Liver (tissue), 8 donors: ENCODE measurements at regions not wholly inside any gene's neighbourhood (a gene's known extent, or its start where the extent isn't known, plus 50 kb on each side); places are given as distances from the start of the nearest gene placed in this dataset.

Experiments
- DNase-seq: peaks from one replicate; pipeline ENCODE4 v3.0.0-alpha.2; 2017; ENCODE audit warnings: low spot score
- H3K27ac ChIP-seq, 2 donors: one replicate each; pipeline ENCODE4 v1.7.0; 2013; ENCODE audit warnings: inconsistent platforms in 2 of 2, low read length in 2 of 2, control low read depth in 1 of 2, low read depth in 1 of 2, mild to moderate bottlenecking in 1 of 2
- H3K27me3 ChIP-seq, 4 donors: one replicate each; pipeline versions ENCODE4 v1.6.1 to v1.7.0; 2013; ENCODE audit warnings: low read length in 3 of 4, inconsistent platforms in 1 of 4, mild to moderate bottlenecking in 1 of 4, moderate library complexity in 1 of 4; ENCODE audit not compliant: control insufficient read depth in 4 of 4, insufficient read depth in 4 of 4
- H3K36me3 ChIP-seq, 4 donors: one replicate each; pipeline versions ENCODE4 v1.6.1 to v1.7.0; 2013; ENCODE audit warnings: low read length in 3 of 4, mild to moderate bottlenecking in 3 of 4, low read depth in 1 of 4, moderate library complexity in 1 of 4; ENCODE audit not compliant: control insufficient read depth in 4 of 4, insufficient read depth in 3 of 4
- H3K4me1 ChIP-seq, 4 donors: one replicate each; pipeline versions ENCODE4 v1.6.1 to v1.7.0; 2013; ENCODE audit warnings: low read length in 3 of 4, mild to moderate bottlenecking in 3 of 4, moderate library complexity in 1 of 4; ENCODE audit not compliant: control insufficient read depth in 4 of 4, insufficient read depth in 4 of 4
- H3K4me3 ChIP-seq, 3 donors: one replicate each; pipeline versions ENCODE4 v1.6.1 to v1.7.0; 2013; ENCODE audit warnings: low read length in 3 of 3, control low read depth in 1 of 3, low read depth in 1 of 3, mild to moderate bottlenecking in 1 of 3
- H3K9ac ChIP-seq, 2 donors: one replicate each; pipeline ENCODE4 v1.7.0; 2013; ENCODE audit warnings: low read length in 2 of 2, mild to moderate bottlenecking in 2 of 2, moderate library complexity in 2 of 2, control low read depth in 1 of 2, low read depth in 1 of 2
- H3K9me3 ChIP-seq, 4 donors: one replicate each; pipeline versions ENCODE4 v1.6.1 to v1.7.0; 2013; ENCODE audit warnings: low read length in 3 of 4; ENCODE audit not compliant: control insufficient read depth in 4 of 4
- ATF3 ChIP-seq: IDR thresholded peaks from 2 replicates; pipeline ENCODE4 v1.6.1; 2016; ENCODE audit warnings: antibody characterized with exemption
- EGR1 ChIP-seq, 2 donors: IDR thresholded peaks; 2 replicates each; pipeline ENCODE4 v1.6.1; 2016 to 2018; ENCODE audit warnings: antibody characterized with exemption in 2 of 2, low read depth in 2 of 2
- FOXA2 ChIP-seq: IDR thresholded peaks from 2 replicates; pipeline ENCODE4 v1.6.1; 2016; ENCODE audit warnings: antibody characterized with exemption
- GABPA ChIP-seq, 2 donors: IDR thresholded peaks in 1 of 2; conservative IDR thresholded peaks in 1 of 2; 2 replicates each; pipeline ENCODE4 v1.6.1; 2016; ENCODE audit warnings: antibody characterized with exemption in 2 of 2, mild to moderate bottlenecking in 1 of 2, moderate library complexity in 1 of 2
- HNF4A ChIP-seq, 2 donors: conservative IDR thresholded peaks; 2 replicates each; pipeline ENCODE4 v1.6.1; 2016; ENCODE audit warnings: antibody characterized with exemption in 2 of 2, mild to moderate bottlenecking in 2 of 2
- HNF4G ChIP-seq: IDR thresholded peaks from 2 replicates; pipeline ENCODE4 v1.6.1; 2016; ENCODE audit warnings: antibody characterized with exemption
- JUND ChIP-seq, 2 donors: IDR thresholded peaks; 2 replicates each; pipeline ENCODE4 v1.6.1; 2016; ENCODE audit warnings: antibody characterized with exemption in 2 of 2
- MAX ChIP-seq: IDR thresholded peaks from 2 replicates; pipeline ENCODE4 v1.6.1; 2016; ENCODE audit warnings: antibody characterized with exemption
- REST ChIP-seq: IDR thresholded peaks from 2 replicates; pipeline ENCODE4 v1.6.1; 2016; ENCODE audit warnings: antibody characterized with exemption, mild to moderate bottlenecking
- RXRA ChIP-seq, 2 donors: IDR thresholded peaks; 2 replicates each; pipeline ENCODE4 v1.6.1; 2017 to 2018; ENCODE audit warnings: antibody characterized with exemption in 2 of 2, mild to moderate bottlenecking in 1 of 2
- SP1 ChIP-seq: IDR thresholded peaks from 2 replicates; pipeline ENCODE4 v1.6.1; 2018; ENCODE audit warnings: antibody characterized with exemption, mild to moderate bottlenecking
- TAF1 ChIP-seq: conservative IDR thresholded peaks from 2 replicates; pipeline ENCODE4 v1.6.1; 2016; ENCODE audit warnings: antibody characterized with exemption, mild to moderate bottlenecking
- YY1 ChIP-seq: IDR thresholded peaks from 2 replicates; pipeline ENCODE4 v1.6.1; 2016; ENCODE audit warnings: antibody characterized with exemption, mild to moderate bottlenecking
- WGBS: extraction: QIAGEN DNeasy Blood & Tissue Kit; methylation state at CpG from one replicate; pipeline ENCODE4 v1.1.7; 2013; 5-methylcytosine and 5-hydroxymethylcytosine counted together
- TF ChIP-seq, protein P1 (sequence below): IDR thresholded peaks from 2 replicates; pipeline ENCODE4 v1.6.1; 2016; ENCODE audit warnings: antibody characterized with exemption
- TF ChIP-seq, protein P2 (sequence below): fragments of 150-350 bp; IDR thresholded peaks from 2 replicates; pipeline ENCODE4 v1.5.1; 2017; ENCODE audit warnings: improper control_type of control experiment, low read depth, low read length; ENCODE audit not compliant: missing input control
- donor health status: healthy.
- donor health status: healthy.
- donor health status: healthy.
- donor health status: healthy.
- donor health status: healthy.

GRCh38 chr2:199707593-199708185 lies 143.3 kb downstream of the FTCDNL1 start:
- Histone ChIP-seq H3K36me3 (no peaks in the 10 kb centered on the region), H3K9me3 (no peaks in the 10 kb centered on the region), H3K4me1 (peaks cover 0 to 1% (median 0%) of the 10 kb centered on the region in 4 donors), H3K4me3 (no peak overlapping the region), H3K9ac (no peak overlapping the region), H3K27ac (no peak overlapping the region), H3K27me3 (no peaks in the 10 kb centered on the region)
- WGBS = 100% methylated on average over 2 of the region's 2 CpGs
- no peak for TF ChIP-seq FOXA2
- no peak for TF ChIP-seq EGR1 (IDR thresholded peaks at IDR 0.05; ENCODE audit: low read depth in 2 of 2)
- no peak for TF ChIP-seq GABPA (IDR thresholded peaks at IDR 0.05 in 1 of 2, conservative IDR thresholded peaks at IDR 0.05 in 1 of 2)
- no peak for TF ChIP-seq JUND (IDR thresholded peaks at IDR 0.05)
- TF ChIP-seq YY1 = no peak
- no peak for TF ChIP-seq RXRA (IDR thresholded peaks at IDR 0.05)
- TF ChIP-seq MAX = no peak
- no peak for TF ChIP-seq TAF1
- TF ChIP-seq ATF3 = no peak
- TF ChIP-seq REST = no peak
- TF ChIP-seq, protein P1, sequence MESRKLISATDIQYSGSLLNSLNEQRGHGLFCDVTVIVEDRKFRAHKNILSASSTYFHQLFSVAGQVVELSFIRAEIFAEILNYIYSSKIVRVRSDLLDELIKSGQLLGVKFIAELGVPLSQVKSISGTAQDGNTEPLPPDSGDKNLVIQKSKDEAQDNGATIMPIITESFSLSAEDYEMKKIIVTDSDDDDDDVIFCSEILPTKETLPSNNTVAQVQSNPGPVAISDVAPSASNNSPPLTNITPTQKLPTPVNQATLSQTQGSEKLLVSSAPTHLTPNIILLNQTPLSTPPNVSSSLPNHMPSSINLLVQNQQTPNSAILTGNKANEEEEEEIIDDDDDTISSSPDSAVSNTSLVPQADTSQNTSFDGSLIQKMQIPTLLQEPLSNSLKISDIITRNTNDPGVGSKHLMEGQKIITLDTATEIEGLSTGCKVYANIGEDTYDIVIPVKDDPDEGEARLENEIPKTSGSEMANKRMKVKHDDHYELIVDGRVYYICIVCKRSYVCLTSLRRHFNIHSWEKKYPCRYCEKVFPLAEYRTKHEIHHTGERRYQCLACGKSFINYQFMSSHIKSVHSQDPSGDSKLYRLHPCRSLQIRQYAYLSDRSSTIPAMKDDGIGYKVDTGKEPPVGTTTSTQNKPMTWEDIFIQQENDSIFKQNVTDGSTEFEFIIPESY = no peak
- no peak for TF ChIP-seq HNF4A (conservative IDR thresholded peaks at IDR 0.05)
- no peak for TF ChIP-seq HNF4G
- no peak for DNase-seq

GRCh38 chr2:199705538-199705937 lies 145.5 kb downstream of the FTCDNL1 start:
- H3K36me3 ChIP-seq = no peaks in the 10 kb centered on the region
- no peak for DNase-seq
- no peak overlapping the region for H3K9ac ChIP-seq
- TF ChIP-seq, protein P2, sequence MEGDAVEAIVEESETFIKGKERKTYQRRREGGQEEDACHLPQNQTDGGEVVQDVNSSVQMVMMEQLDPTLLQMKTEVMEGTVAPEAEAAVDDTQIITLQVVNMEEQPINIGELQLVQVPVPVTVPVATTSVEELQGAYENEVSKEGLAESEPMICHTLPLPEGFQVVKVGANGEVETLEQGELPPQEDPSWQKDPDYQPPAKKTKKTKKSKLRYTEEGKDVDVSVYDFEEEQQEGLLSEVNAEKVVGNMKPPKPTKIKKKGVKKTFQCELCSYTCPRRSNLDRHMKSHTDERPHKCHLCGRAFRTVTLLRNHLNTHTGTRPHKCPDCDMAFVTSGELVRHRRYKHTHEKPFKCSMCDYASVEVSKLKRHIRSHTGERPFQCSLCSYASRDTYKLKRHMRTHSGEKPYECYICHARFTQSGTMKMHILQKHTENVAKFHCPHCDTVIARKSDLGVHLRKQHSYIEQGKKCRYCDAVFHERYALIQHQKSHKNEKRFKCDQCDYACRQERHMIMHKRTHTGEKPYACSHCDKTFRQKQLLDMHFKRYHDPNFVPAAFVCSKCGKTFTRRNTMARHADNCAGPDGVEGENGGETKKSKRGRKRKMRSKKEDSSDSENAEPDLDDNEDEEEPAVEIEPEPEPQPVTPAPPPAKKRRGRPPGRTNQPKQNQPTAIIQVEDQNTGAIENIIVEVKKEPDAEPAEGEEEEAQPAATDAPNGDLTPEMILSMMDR = no peak
- no peak for TF ChIP-seq SP1
- no peak for TF ChIP-seq EGR1 (IDR thresholded peaks at IDR 0.05; ENCODE audit: low read depth in 2 of 2)
- TF ChIP-seq RXRA (IDR thresholded peaks at IDR 0.05) = no peak
- TF ChIP-seq MAX = no peak
- TF ChIP-seq ATF3 = no peak
- TF ChIP-seq JUND (IDR thresholded peaks at IDR 0.05) = no peak
- no peak for TF ChIP-seq HNF4G
- no peak for TF ChIP-seq YY1
- TF ChIP-seq, protein P1 = no peak
- no peak for TF ChIP-seq TAF1
- TF ChIP-seq REST = no peak
- WGBS = 92% methylated on average over 1 of the region's 1 CpG
- H3K9me3 ChIP-seq = no peaks in the 10 kb centered on the region
- no peak overlapping the region for H3K4me3 ChIP-seq
- peaks cover 0 to 1% (median 0%) of the 10 kb centered on the region in 4 donors for H3K4me1 ChIP-seq
- no peak overlapping the region for H3K27ac ChIP-seq
- no peaks in the 10 kb centered on the region for H3K27me3 ChIP-seq
